ENCODE measurements at regions not wholly inside any gene's neighbourhood (a gene's known extent, or its start where the extent isn't known, plus 50 kb on each side); places are given as distances from the start of the nearest gene placed in this dataset.

DNA sequence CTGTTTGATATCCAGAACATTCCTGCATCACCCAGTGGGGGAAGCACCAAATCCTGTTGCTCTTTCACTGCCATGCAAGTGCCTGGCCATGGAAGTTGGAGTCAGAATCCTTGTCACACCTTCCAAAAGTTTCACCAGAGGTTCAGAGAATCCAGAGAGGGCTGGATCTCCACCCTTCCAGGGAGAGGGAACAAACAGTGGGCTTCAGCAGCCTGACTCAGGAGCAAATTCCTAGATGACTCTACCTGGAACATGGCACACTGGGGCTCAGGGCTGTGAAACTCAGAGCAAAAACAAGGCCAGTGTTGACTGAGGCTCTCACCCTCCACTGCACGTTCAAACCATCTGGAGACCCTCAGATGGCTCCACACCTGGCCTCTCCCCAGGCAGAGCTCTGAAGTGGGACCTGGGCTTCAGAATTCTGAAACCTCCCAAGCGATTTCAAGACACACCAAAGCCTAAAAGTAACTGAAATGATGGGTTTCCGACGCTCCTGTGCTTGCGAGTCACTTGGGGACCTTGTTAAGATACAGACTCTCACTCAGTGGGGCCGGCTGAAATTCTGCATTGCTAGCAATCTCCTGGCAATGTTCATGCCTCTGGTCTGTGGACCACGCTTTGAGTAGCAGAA, 205.9 kb downstream of the AUH start:
- no peak for DNase-seq

DNA sequence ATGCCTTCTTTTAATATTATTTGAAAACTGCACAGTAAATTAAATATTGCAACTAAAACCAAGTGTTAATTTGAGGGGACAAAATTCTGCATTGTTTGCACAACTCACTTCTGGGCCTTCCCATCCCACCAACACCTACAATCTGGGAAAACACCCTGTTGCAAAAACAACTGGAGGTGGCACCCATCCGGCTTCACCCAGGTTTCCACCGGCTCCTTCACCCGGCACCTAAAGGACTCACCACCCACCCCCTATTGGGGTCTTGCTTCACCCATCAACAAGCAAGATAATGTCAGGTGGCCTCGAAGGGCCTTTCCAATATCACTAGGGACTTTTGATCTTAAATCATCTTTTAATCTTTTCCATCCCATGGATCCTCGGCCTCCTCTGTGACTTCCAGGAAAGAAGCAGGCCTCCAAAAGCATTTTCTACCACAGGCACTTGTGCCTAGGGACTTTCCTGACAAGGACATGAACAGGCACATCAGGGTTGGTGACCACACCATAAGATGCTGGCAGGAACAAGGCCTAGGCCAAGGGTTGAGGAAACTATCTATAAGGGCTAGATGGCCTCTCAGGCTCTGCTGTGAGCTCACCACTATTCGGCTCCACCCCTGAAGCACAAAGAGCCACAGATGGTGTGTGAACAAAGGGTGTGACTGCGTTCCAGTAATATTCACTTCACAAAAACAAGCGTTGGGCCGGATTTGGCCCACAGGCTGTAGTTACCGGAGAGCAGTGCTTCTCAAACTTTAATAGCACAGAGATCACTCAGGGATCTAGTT, 205.1 kb downstream of the AUH start:
- no peak for DNase-seq

DNA sequence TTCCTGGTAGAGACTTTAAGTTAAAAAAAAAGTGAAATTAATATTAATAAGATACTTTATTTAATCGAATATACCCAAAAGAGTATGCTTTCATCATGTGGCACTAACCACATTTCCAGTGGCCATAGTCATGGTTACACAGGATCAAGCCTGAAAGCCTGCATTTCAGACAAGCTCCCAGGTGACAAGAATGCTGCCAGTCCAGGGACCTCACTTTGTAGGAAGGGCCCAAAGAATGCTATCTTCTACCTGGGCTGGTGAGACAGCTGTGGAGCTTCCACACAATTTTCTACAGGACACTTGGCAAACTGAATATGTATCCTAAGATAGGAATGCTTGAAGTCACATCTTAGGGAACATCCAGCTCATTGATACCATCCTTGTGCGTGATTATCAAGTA, 203.8 kb downstream of the AUH start:
- DNase-seq = no peak

DNA sequence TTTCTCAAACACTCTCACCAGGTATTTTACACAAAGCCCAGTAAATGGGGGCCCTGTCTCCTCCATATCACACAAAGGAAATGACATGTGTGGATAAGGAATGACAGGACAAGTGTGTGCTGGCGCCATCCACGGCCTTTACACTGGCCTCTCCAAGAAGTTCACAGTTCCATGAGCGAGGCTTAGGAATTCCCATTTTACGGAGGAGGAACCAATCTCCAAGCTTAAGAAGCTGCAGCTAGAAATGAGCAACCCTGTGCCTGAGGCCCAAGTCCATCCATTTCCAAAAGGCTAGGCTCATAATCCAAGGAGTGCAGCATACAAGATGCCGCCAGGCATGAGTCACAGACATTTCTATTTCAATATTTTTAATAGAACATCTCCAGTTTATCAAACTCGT, 203.4 kb downstream of the AUH start:
- DNase-seq = no peak

DNA sequence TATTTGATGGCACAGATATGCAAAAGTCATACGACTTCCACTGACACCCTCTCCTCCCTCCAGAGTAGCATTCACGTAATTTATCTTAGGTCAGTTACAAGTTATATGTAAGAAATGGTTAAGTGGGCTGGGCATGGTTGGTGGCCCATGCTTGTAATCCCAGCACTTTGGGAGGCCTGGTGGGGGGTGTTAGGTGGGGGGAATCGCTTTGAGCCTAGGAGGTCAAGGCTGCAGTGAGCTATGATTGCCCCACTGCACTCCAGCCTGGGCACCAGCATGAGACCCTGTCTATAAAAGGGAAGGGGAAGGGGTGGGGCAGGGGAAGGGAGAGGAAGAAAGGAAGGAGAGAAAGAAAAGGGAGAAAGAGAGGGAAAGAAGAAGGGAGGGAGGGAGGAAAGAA, 202.8 kb downstream of the AUH start:
- no peak for DNase-seq

DNA sequence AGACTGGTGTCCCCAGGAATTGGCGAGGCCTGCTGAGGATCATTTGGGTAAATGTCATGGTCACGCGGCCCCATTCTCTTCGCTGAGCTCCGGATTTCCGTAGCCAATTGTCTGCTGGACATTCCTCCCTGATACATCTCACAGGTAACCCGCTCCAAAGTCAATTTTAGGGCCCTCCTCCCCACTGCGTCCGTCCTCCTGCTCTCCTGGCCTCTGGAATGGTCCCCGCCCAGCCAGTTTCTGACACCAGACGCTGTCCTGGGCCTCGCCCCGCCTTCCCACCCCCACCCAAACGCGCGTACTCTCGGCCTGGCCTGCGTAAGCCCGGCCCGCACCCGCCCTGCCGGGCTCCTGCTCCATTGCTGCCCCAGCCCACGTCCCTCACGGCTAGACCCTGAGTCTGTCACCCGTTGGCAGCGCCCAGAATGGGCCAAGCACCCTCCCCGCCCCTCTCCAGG, 202.0 kb downstream of the AUH start:
- DNase-seq = no peak

DNA sequence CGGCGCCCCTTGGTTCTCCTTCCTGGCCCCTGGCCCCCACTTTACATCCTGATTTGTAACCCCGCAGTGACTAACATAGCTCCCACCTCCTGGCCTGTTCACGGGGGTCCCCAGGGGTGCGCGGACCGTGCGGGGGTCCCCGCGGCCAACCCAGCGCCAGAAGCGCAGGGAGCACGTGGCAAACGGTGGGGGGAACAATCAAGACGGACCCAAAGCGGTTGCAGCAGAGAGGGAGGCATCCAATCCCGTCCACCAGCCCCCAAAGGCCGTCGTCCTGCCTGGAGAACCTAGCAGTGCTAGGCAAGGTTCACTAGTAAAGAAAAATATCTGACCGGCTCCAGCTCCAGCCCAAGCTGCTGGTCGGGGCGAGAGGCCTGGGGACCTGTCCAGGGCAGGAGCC, 201.5 kb downstream of the AUH start:
- DNase-seq = no peak

DNA sequence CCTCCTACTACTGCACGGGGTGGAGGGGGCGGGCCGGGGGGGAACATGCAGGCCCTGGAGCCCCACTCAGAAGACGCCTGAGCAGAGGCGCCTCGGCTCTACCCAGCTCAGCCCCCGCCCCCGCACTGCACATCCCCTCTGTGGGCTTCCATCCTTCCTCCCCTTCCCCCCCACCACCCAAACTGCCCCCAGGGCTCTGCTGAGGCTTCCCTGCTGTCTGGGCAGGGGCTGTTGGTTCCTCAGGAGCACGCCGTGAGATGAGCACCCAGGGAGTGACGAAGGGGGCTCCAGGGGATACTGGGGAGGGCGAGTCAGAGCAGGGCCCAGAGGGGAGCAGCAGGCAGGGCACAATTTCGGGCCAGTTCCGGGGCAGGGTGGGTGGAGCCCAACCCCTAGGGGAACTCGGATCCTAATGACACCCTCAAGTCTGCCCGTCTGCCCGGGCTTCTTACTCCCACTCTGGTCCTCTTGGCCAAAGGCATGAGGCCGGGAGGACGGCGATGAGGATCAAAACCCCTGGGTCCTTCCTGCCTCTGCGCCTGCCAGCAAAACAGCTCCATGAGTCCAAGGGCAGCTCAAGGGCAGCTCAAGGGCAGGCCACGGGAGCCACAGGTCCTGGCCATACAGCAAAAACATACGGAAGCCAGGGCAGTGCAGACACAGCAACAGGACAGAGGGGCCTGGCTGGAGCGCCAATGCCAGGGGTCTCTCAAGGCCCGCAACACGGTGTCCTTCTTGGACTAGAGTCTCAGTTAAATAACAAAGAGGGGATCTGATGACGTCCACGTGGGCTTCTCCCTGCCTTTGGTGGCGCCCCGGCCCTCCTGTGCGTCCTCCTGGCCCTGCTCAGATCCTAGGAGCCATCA, 200.9 kb downstream of the AUH start:
- no peak for DNase-seq

DNA sequence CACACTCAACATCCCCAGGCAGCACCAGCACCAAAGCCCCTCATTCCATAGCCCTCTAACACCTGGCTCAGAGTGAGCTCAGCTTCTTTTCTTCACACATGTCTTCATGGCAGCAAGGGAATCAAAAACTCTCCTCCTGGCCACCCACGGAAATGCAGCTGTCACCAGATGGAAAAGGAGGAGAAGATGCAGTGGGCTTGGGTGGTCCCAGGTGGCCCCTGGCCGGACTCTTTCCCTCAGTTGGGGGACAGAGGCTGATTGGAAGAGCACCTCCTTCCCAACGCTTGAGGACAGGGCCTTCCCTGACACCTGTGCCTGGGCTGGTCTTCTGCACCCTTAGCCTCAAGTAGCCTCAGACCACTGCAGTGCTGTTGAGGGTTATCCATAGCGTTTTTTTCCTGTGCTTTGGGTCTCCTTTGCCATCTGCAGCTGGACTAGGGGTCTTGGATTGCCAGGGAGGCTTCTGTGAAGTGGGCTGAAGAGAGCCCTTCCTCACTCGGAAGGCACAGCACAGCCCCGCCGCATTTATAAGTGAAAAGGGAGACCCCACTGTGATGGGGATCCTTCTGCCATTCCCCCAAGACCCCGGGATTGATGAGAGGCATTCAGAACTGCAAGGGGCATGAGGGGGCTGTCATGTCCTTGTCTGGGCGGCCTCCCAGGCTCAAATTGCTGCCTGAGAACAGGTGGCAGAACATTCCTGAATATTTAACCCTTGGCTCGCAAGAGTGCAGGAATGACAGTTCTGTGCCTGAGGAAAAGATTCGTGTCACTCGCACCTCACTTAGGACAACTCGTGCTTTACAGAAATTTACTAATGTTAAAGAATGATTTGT, 200.0 kb downstream of the AUH start:
- DNase-seq = no peak

DNA sequence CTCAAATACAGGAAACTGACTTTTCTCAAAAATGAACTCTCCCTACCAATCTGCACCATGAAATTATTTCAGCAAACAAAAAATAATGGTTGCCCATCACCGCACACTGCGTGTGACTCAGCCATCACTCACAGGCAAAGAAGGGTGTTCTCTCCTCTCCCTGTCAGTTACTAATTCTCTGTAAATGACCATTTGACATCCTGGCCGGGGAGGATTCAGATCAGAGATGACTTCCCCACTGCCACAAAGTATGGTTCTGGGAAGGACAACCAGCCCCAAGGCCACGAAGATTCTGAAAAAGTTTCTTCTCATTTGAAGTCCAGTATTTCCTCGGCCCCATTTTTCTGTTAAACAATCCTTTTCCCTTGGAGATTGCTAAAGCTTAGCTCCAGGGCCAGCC, 199.4 kb downstream of the AUH start:
- no peak for DNase-seq

DNA sequence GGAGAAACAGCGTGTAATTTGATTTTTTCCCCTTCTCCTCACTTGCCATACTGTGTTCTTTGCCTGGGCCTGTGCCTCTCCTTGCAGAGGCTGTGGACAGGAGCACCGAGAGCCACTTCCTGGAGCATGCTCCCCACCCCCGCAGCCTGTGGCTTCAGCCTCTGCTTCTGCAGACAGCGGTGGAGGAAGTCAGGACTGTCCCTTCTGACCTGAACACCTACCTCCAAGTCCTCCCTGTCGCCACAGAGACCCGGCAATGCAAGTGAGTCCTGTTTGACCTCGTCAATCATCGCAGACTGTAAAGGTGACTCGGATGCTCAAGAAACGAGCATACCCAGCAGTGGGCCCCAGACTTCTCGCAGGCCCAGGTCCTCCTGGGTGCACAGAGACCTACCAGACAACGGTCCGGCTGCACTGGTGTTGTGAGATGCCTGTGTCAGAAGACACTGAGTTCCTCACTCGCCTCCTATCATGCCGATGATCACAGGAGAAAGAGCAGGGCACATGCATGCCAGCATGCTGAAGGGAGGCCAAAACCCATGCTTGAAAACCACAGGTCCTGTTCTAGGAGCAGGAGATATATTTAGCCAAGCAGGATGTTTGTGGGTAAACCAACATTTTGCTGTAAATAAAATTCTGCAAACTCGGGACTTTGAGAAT, 198.8 kb downstream of the AUH start:
- peak in 27 of 56 donors; percentile 11 to 59 (median 33) for DNase-seq

DNA sequence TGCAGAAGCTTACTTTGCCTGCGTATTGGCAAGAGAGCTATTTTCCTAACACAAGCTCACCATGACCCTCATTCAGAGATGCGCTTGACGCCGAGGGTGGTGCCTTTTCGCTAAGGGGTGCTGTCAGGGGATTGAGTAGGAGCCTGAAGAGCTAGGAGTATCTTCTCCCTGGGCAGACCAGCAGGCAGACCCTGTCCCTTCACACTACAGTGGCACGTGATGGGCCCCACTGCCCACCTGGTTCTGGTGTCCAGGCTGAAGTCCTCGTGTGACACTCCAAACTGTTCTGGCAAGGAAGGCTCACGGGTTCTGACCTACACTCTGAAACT, 198.3 kb downstream of the AUH start:
- no peak for DNase-seq

DNA sequence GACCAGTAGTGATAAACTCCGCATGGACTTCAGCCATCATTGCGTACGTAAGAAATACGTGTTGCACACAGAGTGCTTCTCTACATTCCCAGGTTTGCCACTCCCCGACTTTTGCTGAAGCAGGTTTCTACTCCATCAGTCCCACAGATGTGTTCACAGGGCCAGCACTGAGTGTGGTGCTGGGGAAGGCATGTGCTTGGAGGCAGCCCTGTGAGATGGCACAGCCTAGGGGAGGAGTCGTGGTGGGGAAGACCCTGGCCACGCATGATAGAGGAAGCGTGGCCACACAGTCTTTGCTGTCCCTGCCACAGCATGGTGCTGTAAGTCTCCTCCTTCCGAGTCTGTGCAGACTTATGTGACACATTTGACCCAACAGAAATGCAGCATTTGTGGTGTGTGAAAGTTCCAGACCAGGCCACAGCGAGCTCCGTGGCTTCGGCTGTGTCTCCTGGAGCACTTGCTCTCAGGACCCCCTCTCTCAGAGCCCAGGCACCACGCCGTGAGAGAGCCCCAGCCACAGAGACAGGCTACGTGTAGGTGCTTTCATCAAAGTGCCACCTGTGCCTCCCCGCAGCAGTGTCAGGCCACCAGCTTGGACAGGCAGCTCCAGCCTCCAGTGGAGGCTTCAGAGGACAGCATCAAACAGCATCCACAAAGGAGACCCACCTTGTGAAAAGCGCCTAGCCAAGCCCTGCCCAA, 197.8 kb downstream of the AUH start:
- DNase-seq = peak in 1 of 56 donors; percentile 3
